ENCODE measurements at regions not wholly inside any gene's neighbourhood (a gene's known extent, or its start where the extent isn't known, plus 50 kb on each side); places are given as distances from the start of the nearest gene placed in this dataset.

DNA sequence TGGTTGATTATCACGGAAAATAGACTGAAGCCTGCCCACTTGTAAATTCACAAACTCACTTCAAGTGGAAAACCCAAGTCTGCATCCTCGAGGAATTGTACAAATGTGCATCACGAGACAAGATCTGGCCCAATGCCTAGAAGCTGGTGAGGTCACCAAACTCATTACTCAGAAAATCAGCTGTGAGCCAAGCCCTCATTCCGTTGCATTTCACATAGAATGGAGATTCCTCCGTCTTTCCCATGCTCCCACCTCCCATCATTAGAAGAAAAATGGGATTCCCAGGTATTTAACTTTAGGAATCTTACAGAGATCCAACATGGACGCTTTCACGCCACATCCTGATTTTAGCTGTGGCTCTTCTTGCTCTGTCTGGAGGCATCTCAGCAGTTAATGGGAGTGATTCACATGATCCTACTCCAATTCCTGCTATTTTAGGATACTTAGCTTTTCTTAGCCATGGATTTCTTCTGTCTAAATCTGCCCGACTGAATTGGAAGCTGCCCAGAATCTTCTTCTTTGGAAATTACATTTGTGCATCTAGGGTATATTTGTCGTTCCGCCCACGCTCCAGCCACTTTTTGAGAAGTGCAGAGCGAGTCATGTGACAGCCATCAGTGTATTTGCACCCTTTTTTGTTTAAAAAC, 68.7 kb upstream of the STMND1 start:
- 16% methylated on average over 12 of the region's 12 CpGs for WGBS
- H3K4me1 ChIP-seq: peaks cover 13 to 23% (median 21%) of the 10 kb centered on the region in 4 donors
- no peaks in the 10 kb centered on the region for H3K9me3 ChIP-seq
- peak overlapping the region; percentile 78 to 83 (median 80) for H3K27ac ChIP-seq (replicated peaks in 1 of 4)
- H3K4me3 ChIP-seq: peak overlapping the region; percentile 28 to 49 (median 42)
- H3K36me3 ChIP-seq: no peaks in the 10 kb centered on the region
- no peaks in the 10 kb centered on the region for H3K27me3 ChIP-seq
- no peak for TF ChIP-seq EP300 (IDR thresholded peaks at IDR 0.05)
- TF ChIP-seq, protein P1, sequence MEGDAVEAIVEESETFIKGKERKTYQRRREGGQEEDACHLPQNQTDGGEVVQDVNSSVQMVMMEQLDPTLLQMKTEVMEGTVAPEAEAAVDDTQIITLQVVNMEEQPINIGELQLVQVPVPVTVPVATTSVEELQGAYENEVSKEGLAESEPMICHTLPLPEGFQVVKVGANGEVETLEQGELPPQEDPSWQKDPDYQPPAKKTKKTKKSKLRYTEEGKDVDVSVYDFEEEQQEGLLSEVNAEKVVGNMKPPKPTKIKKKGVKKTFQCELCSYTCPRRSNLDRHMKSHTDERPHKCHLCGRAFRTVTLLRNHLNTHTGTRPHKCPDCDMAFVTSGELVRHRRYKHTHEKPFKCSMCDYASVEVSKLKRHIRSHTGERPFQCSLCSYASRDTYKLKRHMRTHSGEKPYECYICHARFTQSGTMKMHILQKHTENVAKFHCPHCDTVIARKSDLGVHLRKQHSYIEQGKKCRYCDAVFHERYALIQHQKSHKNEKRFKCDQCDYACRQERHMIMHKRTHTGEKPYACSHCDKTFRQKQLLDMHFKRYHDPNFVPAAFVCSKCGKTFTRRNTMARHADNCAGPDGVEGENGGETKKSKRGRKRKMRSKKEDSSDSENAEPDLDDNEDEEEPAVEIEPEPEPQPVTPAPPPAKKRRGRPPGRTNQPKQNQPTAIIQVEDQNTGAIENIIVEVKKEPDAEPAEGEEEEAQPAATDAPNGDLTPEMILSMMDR (IDR thresholded peaks at IDR 0.05): no peak
- TF ChIP-seq POLR2AphosphoS5 (IDR thresholded peaks at IDR 0.05): peak; percentile 73 to 77
- no peak for TF ChIP-seq POLR2A (IDR thresholded peaks at IDR 0.05; ENCODE audit: low read depth)
- intact Hi-C loops (cut with DNase I): no loop called here
- peak; percentile 93 for DNase-seq (ENCODE audit: extremely low spot score)

DNA sequence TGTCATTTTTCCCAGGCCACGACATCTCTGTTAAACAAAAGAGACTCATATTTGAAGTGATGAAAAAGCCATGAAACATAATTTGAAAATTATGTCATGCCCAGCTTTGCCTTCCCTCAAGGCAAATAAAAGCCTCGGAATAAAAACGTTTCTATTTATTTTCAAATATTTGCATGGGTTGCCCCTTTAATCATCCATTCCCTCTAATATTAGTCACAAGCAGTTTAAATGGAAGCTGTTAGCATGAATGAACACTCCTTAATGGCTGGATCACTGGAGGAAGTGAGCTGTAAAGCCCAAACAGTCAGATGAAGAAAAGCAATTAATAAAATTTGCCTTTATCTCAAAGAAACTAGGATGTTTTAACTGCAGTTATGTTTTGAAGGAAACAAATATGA, 69.3 kb upstream of the STMND1 start:
- 40% methylated on average over 3 of the region's 3 CpGs for WGBS
- TF ChIP-seq POLR2AphosphoS5 (IDR thresholded peaks at IDR 0.05): no peak
- TF ChIP-seq, protein P1 (IDR thresholded peaks at IDR 0.05): no peak
- TF ChIP-seq EP300 (IDR thresholded peaks at IDR 0.05): no peak
- no peak for TF ChIP-seq POLR2A (IDR thresholded peaks at IDR 0.05; ENCODE audit: low read depth)
- Histone ChIP-seq H3K9me3 (no peaks in the 10 kb centered on the region), H3K27me3 (no peaks in the 10 kb centered on the region), H3K4me1 (peaks cover 13 to 23% (median 21%) of the 10 kb centered on the region in 4 donors), H3K27ac (replicated peaks in 1 of 4) (peak overlapping the region; percentile 78 to 83 (median 80)), H3K36me3 (no peaks in the 10 kb centered on the region), H3K4me3 (peak overlapping the region; percentile 28 to 49 (median 42))
- intact Hi-C loops (cut with DNase I): no loop called here
- DNase-seq (ENCODE audit: extremely low spot score): no peak

DNA sequence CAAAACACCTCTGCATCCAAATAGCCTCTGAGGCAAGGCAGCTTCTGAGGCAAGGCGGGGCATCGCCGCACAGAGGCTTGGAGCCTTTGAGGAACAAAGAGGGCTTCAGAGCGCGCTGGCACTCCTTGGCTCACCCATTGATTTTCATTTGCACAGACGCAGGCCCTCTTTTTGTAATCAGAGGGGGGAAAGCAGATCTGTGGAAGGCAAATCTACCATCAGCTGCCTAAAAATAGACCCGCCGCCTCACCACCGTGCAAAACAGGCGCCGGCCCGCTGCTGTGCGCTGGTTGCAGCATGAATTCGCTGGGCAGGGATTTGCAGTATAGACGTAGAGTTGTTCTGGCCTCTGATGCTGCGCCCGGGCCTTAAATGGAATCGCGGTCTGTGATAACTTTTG, 69.9 kb upstream of the STMND1 start:
- WGBS: 82% methylated on average over 16 of the region's 19 CpGs
- Histone ChIP-seq H3K4me3 (no peak overlapping the region), H3K27me3 (no peaks in the 10 kb centered on the region), H3K27ac (replicated peaks in 1 of 4) (peak overlapping the region; percentile 78 to 83 (median 80)), H3K4me1 (peaks cover 13 to 23% (median 21%) of the 10 kb centered on the region in 4 donors), H3K36me3 (no peaks in the 10 kb centered on the region), H3K9me3 (no peaks in the 10 kb centered on the region)
- intact Hi-C loops (cut with DNase I): no loop called here
- TF ChIP-seq POLR2AphosphoS5 (IDR thresholded peaks at IDR 0.05) (no peak), EP300 (IDR thresholded peaks at IDR 0.05) (no peak), POLR2A (IDR thresholded peaks at IDR 0.05; ENCODE audit: low read depth) (no peak)
- TF ChIP-seq, protein P1 (IDR thresholded peaks at IDR 0.05): no peak
- peak; percentile 45 for DNase-seq (ENCODE audit: extremely low spot score)

DNA sequence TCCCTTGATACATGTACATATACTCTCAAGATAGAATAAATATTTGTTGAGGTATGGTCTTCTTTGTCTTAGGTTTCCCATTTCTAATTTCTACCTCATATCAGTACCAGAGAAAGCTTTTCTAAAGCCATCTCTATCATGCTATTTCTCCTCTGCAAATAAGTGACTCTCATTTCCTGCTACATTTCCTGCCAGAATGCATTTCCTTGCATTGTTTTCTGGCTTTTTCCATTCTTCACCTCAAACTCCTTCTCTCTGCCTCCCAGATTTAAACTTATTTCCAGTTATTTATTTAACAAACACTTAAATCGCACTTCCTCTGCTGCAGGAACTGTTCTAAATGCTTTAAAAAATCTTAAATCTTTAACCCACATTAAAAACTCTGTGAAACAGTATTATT, 74.4 kb upstream of the STMND1 start:
- no peaks in the 10 kb centered on the region for H3K36me3 ChIP-seq
- WGBS: 86% methylated on average over 1 of the region's 1 CpG
- H3K27me3 ChIP-seq: no peaks in the 10 kb centered on the region
- no peak for DNase-seq (ENCODE audit: extremely low spot score)
- H3K27ac ChIP-seq (replicated peaks in 1 of 4): no peak overlapping the region
- H3K4me1 ChIP-seq: peaks cover 4 to 9% (median 6%) of the 10 kb centered on the region in 4 donors
- no peak overlapping the region for H3K4me3 ChIP-seq
- H3K9me3 ChIP-seq: peaks cover 0 to 8% (median 4%) of the 10 kb centered on the region in 4 donors
- intact Hi-C loops (cut with DNase I): no loop called here
- TF ChIP-seq EP300 (IDR thresholded peaks at IDR 0.05): no peak
- TF ChIP-seq, protein P1 (IDR thresholded peaks at IDR 0.05): no peak
- TF ChIP-seq POLR2A (IDR thresholded peaks at IDR 0.05; ENCODE audit: low read depth): no peak
- no peak for TF ChIP-seq POLR2AphosphoS5 (IDR thresholded peaks at IDR 0.05)

Measured in esophagus muscularis mucosa (tissue), 4 donors.